Lung (tissue), 11 donors: ENCODE measurements at regions not wholly inside any gene's neighbourhood (a gene's known extent, or its start where the extent isn't known, plus 50 kb on each side); places are given as distances from the start of the nearest gene placed in this dataset.

Experiments used
- ATAC-seq: fragments of 200-7000 bp; cut with Tn5 transposase; one replicate; pipeline ENCODE4 v1.9.1; 2020; ENCODE audit warnings: moderate number of reproducible peaks; ENCODE audit not compliant: insufficient read depth, low FRiP score
- DNase-seq, 3 donors: peaks; one replicate each; pipeline ENCODE4 v3.0.0-alpha.2; 2013 to 2017
- H3K27ac ChIP-seq, 2 donors: one replicate each; pipeline ENCODE4 v1.5.1; 2013; ENCODE audit warnings: mild to moderate bottlenecking in 2 of 2, moderate library complexity in 2 of 2, control low read depth in 1 of 2, inconsistent platforms in 1 of 2, low read depth in 1 of 2, low read length in 1 of 2
- H3K27me3 ChIP-seq, 3 donors: one replicate each; pipeline ENCODE4 v1.5.1; 2013; ENCODE audit warnings: low read length in 2 of 3; ENCODE audit not compliant: control insufficient read depth in 3 of 3, insufficient read depth in 3 of 3
- H3K36me3 ChIP-seq, 4 donors: one replicate each; pipeline ENCODE4 v1.5.1; 2013; ENCODE audit warnings: low read length in 4 of 4, mild to moderate bottlenecking in 1 of 4, moderate library complexity in 1 of 4; ENCODE audit not compliant: control insufficient read depth in 4 of 4, insufficient read depth in 4 of 4
- H3K4me1 ChIP-seq, 5 donors: one replicate each; pipeline ENCODE4 v1.5.1; 2013; ENCODE audit warnings: low read length in 5 of 5, mild to moderate bottlenecking in 2 of 5, moderate library complexity in 1 of 5; ENCODE audit not compliant: control insufficient read depth in 5 of 5, insufficient read depth in 5 of 5
- H3K4me3 ChIP-seq: one replicate; pipeline ENCODE4 v1.5.1; 2013; ENCODE audit warnings: mild to moderate bottlenecking, control low read depth, moderate library complexity
- H3K9ac ChIP-seq, 2 donors: one replicate each; pipeline ENCODE4 v1.5.1; 2013; ENCODE audit warnings: low read length in 2 of 2, control low read depth in 1 of 2; ENCODE audit not compliant: insufficient read depth in 1 of 2
- H3K9me3 ChIP-seq, 4 donors: one replicate each; pipeline ENCODE4 v1.5.1; 2013; ENCODE audit warnings: low read length in 3 of 4, mild to moderate bottlenecking in 1 of 4, moderate library complexity in 1 of 4; ENCODE audit not compliant: control insufficient read depth in 4 of 4, insufficient read depth in 3 of 4
- CTCF ChIP-seq: IDR thresholded peaks from 2 replicates; pipeline ENCODE4 v1.5.1; 2012; ENCODE audit warnings: mild to moderate bottlenecking; ENCODE audit errors: control extremely low read depth, extremely low read depth
- WGBS, 2 donors: extraction: QIAGEN DNeasy Blood & Tissue Kit; methylation state at CpG; one replicate each; pipeline ENCODE4 v1.1.7; 2013; 5-methylcytosine and 5-hydroxymethylcytosine counted together
- donor health status: control.
- donor health status: control.
- donor health status: Bipolar disorder and iron deficiency.
- donor health status: healthy.
- donor health status: DM: yes; HTN: yes; CAD: no.

GRCh38 chr3:197435426-197435825 is 120.3 kb downstream of the BDH1 start:
- no peak overlapping the region for H3K4me3 ChIP-seq
- DNase-seq (no peak), ATAC-seq (no peak)
- H3K27me3 ChIP-seq, result no peaks in the 10 kb centered on the region
- no peak for TF ChIP-seq CTCF
- no peak overlapping the region for H3K9ac ChIP-seq
- H3K9me3 ChIP-seq, result no peaks in the 10 kb centered on the region
- 90 to 93% methylated on average over 3 of the region's 3 CpGs for WGBS, 2 donors
- H3K36me3 ChIP-seq, result no peaks in the 10 kb centered on the region
- peaks cover 0 to 34% (median 16%) of the 10 kb centered on the region in 5 donors for H3K4me1 ChIP-seq
- H3K27ac ChIP-seq, result no peak overlapping the region

GRCh38 chr3:197434830-197435229 is 120.9 kb downstream of the BDH1 start:
- ATAC-seq (no peak), DNase-seq (no peak)
- Histone ChIP-seq H3K9me3 (no peaks in the 10 kb centered on the region), H3K4me1 (peaks cover 0 to 35% (median 16%) of the 10 kb centered on the region in 5 donors), H3K27me3 (no peaks in the 10 kb centered on the region), H3K9ac (no peak overlapping the region), H3K27ac (no peak overlapping the region), H3K36me3 (no peaks in the 10 kb centered on the region), H3K4me3 (no peak overlapping the region)
- WGBS, 2 donors, result 78 to 88% methylated on average over 7 of the region's 7 CpGs
- no peak for TF ChIP-seq CTCF

GRCh38 chr3:197432384-197433127 is 123.2 kb downstream of the BDH1 start:
- DNase-seq (peak; percentile 71 to 92 (median 90)), ATAC-seq (no peak)
- H3K9ac ChIP-seq, result no peak overlapping the region
- H3K4me1 ChIP-seq, result peaks cover 3 to 45% (median 16%) of the 10 kb centered on the region in 5 donors
- H3K27me3 ChIP-seq, result no peaks in the 10 kb centered on the region
- TF ChIP-seq CTCF, result no peak
- H3K27ac ChIP-seq, result no peak overlapping the region
- no peak overlapping the region for H3K4me3 ChIP-seq
- H3K36me3 ChIP-seq, result no peaks in the 10 kb centered on the region
- WGBS, 2 donors, result 55 to 64% methylated on average over 4 of the region's 4 CpGs
- H3K9me3 ChIP-seq, result no peaks in the 10 kb centered on the region
